Lower leg skin (tissue), 4 donors: ENCODE measurements at regions not wholly inside any gene's neighbourhood (a gene's known extent, or its start where the extent isn't known, plus 50 kb on each side); places are given as distances from the start of the nearest gene placed in this dataset.
A peak's percentile ranks its signal among the peaks of the same experiment; 100 is the strongest.

Experiments used
- DNase-seq, 2 donors: peaks; one replicate each; pipeline ENCODE4 v3.0.0-alpha.2; 2019; ENCODE audit warnings: low spot score in 2 of 2
- H3K4me3 ChIP-seq: fragments of 200-600 bp; sonication (generic); 2 replicates; pipeline ENCODE4 v1.5.1; 2017; ENCODE audit warnings: mild to moderate bottlenecking, low read depth; ENCODE audit not compliant: poor library complexity, severe bottlenecking
- CTCF ChIP-seq, 3 donors: fragments of 450-650 bp; IDR thresholded peaks; one replicate each; pipeline ENCODE4 v1.5.1; 2016; ENCODE audit warnings: antibody characterized with exemption in 3 of 3, mild to moderate bottlenecking in 3 of 3, moderate library complexity in 2 of 3
- POLR2A ChIP-seq, 2 donors: fragments of 450-650 bp; IDR thresholded peaks; one replicate each; pipeline ENCODE4 v1.6.1; 2016 to 2017; ENCODE audit warnings: antibody characterized with exemption in 2 of 2, mild to moderate bottlenecking in 1 of 2, moderate library complexity in 1 of 2
- WGBS, 2 donors: methylation state at CpG; one replicate each; pipeline ENCODE4 v1.1.5; 2018; 5-methylcytosine and 5-hydroxymethylcytosine counted together
- intact Hi-C: fragments of 100-400 bp; cut with DNase I; formaldehyde crosslinking; loops from one replicate; pipeline ENCODE4 v1.15.0; 2023; ENCODE audit warnings: low total_unique reads

- WGBS, 2 donors, result 39 to 59% methylated on average over 2 of the region's 2 CpGs
- no peak for TF ChIP-seq POLR2A (IDR thresholded peaks at IDR 0.05)
- TF ChIP-seq CTCF (IDR thresholded peaks at IDR 0.05), result no peak
- intact Hi-C loops, result no loop called here
- no peak overlapping the region for H3K4me3 ChIP-seq
- DNase-seq, result peak in 1 of 2 donors; percentile 84
These were observed 278.2 kb downstream of the RRAGC start for GRCh38 chr1:38581396-38581795.

- intact Hi-C loops, result no loop called here
- WGBS, 2 donors, result 92% methylated on average over 2 of the region's 2 CpGs
- H3K4me3 ChIP-seq, result no peak overlapping the region
- peak in 1 of 2 donors; percentile 6 for DNase-seq
- TF ChIP-seq CTCF (IDR thresholded peaks at IDR 0.05), result no peak
These were observed 279.0 kb downstream of the RRAGC start for GRCh38 chr1:38580594-38580993.

GRCh38 chr1:38579056-38579455 is 280.5 kb downstream of the RRAGC start:
- H3K4me3 ChIP-seq, result no peak overlapping the region
- WGBS, 2 donors, result 87% methylated on average over 5 of the region's 5 CpGs
- DNase-seq, result peak in 1 of 2 donors; percentile 57
- intact Hi-C loops, result no loop called here
- no peak for TF ChIP-seq POLR2A (IDR thresholded peaks at IDR 0.05)
- TF ChIP-seq CTCF (IDR thresholded peaks at IDR 0.05), result no peak

GRCh38 chr1:38578271-38578951 is 281.2 kb downstream of the RRAGC start:
- intact Hi-C loops, result no loop called here
- DNase-seq, result peak in 1 of 2 donors; percentile 68
- H3K4me3 ChIP-seq, result no peak overlapping the region
- TF ChIP-seq CTCF (IDR thresholded peaks at IDR 0.05) (no peak), POLR2A (IDR thresholded peaks at IDR 0.05) (no peak)
- 7 to 9% methylated on average over 61 to 63 of the region's 66 CpGs for WGBS, 2 donors

GRCh38 chr1:38577937-38578270 is 281.7 kb downstream of the RRAGC start:
- no peak for TF ChIP-seq CTCF (IDR thresholded peaks at IDR 0.05)
- no peak for TF ChIP-seq POLR2A (IDR thresholded peaks at IDR 0.05)
- H3K4me3 ChIP-seq, result no peak overlapping the region
- DNase-seq, result peak in 1 of 2 donors; percentile 40
- intact Hi-C loops, result no loop called here
- 30 to 37% methylated on average over 5 of the region's 5 CpGs for WGBS, 2 donors

- DNase-seq, result peak in 1 of 2 donors; percentile 50
- WGBS, 2 donors, result 67 to 70% methylated on average over 4 of the region's 4 CpGs
- TF ChIP-seq CTCF (IDR thresholded peaks at IDR 0.05) (no peak), POLR2A (IDR thresholded peaks at IDR 0.05) (no peak)
- intact Hi-C loops, result no loop called here
- no peak overlapping the region for H3K4me3 ChIP-seq
These were observed 282.2 kb downstream of the RRAGC start for GRCh38 chr1:38577385-38577784.
